ENCODE measurements at regions not wholly inside any gene's neighbourhood (a gene's known extent, or its start where the extent isn't known, plus 50 kb on each side); places are given as distances from the start of the nearest gene placed in this dataset.

DNA sequence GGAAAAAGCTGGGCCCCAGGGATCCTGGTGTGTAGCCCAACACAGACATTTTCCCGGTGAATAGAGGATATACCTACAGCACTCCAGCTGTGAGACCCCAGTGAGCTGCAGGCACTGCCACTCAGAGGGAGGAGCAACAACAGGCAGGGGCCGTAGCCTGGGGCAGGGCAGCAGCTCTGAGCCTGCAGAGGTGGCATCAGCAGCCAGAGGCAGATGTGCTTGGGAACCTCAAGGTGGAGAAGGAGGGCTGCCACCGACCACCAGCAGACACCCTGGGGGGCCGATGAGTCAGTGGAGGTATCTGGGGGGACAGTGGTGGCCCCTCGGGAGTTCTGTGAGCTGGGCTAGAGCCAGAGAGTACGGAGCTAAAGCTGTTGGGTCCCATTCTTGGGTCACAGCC, 110.2 kb upstream of the GDF10 start:
- Histone ChIP-seq H3K36me3 (ENCODE audit: control insufficient read depth, insufficient read depth, low read length) (no peaks in the 10 kb centered on the region), H3K27me3 (ENCODE audit: control insufficient read depth, insufficient read depth, low read length) (no peaks in the 10 kb centered on the region)

GRCh38 chr10:47190301-47190700, 109.7 kb upstream of the GDF10 start:
- Histone ChIP-seq H3K27me3 (ENCODE audit: control insufficient read depth, insufficient read depth, low read length) (no peaks in the 10 kb centered on the region), H3K36me3 (ENCODE audit: control insufficient read depth, insufficient read depth, low read length) (no peaks in the 10 kb centered on the region), H3K9me3 (ENCODE audit: control insufficient read depth, low read depth, low read length) (no peaks in the 10 kb centered on the region), H3K27ac (ENCODE audit: low read length) (no peak overlapping the region), H3K4me3 (ENCODE audit: low read length) (no peak overlapping the region), H3K4me1 (ENCODE audit: control insufficient read depth, insufficient read depth, low read length) (no peaks in the 10 kb centered on the region)
- DNase-seq = no peak
- 90% methylated on average over 2 of the region's 5 CpGs for WGBS (ENCODE audit: insufficient coverage, low lambda C conversion rate)

More for the DNA sequence above, 110.2 kb upstream of the GDF10 start:
- Histone ChIP-seq H3K27ac (ENCODE audit: low read length) (no peak overlapping the region), H3K4me1 (ENCODE audit: control insufficient read depth, insufficient read depth, low read length) (no peaks in the 10 kb centered on the region), H3K9me3 (ENCODE audit: control insufficient read depth, low read depth, low read length) (no peaks in the 10 kb centered on the region), H3K4me3 (ENCODE audit: low read length) (no peak overlapping the region)
- DNase-seq = no peak
- WGBS (ENCODE audit: insufficient coverage, low lambda C conversion rate) = no CpG with 5 or more reads among the region's 6 CpGs

- H3K4me3 ChIP-seq (ENCODE audit: low read length) = no peak overlapping the region
- no peak for DNase-seq
- WGBS (ENCODE audit: insufficient coverage, low lambda C conversion rate) = no CpG with 5 or more reads among the region's 5 CpGs
- no peaks in the 10 kb centered on the region for H3K27me3 ChIP-seq (ENCODE audit: control insufficient read depth, insufficient read depth, low read length)
- H3K27ac ChIP-seq (ENCODE audit: low read length) = no peak overlapping the region
- no peaks in the 10 kb centered on the region for H3K9me3 ChIP-seq (ENCODE audit: control insufficient read depth, low read depth, low read length)
- H3K4me1 ChIP-seq (ENCODE audit: control insufficient read depth, insufficient read depth, low read length) = no peaks in the 10 kb centered on the region
- no peaks in the 10 kb centered on the region for H3K36me3 ChIP-seq (ENCODE audit: control insufficient read depth, insufficient read depth, low read length)
Observed at GRCh38 chr10:47190802-47191450, 109.1 kb upstream of the GDF10 start.

DNA sequence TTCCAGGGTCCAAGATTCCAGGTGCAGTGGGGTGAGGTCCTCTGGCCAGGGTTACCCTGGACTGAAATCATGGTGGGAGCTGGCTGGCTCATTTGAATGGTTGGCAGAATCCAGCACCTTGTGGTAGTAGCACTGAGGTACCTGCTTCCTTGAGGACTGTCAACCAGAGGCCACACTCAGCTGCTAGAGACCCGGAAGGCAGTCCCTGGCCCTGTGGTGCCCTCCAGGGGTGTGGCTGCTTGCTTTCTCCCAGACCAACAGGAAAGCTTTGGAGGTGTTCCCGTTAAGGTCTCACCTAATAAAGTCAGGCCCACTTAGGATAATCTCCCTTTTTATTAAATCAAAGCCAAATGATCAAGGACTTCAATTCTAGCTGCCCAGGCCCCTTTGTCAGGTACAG, 107.7 kb upstream of the GDF10 start:
- no peak for DNase-seq
- Histone ChIP-seq H3K4me3 (ENCODE audit: low read length) (no peak overlapping the region), H3K4me1 (ENCODE audit: control insufficient read depth, insufficient read depth, low read length) (no peaks in the 10 kb centered on the region), H3K27me3 (ENCODE audit: control insufficient read depth, insufficient read depth, low read length) (no peaks in the 10 kb centered on the region), H3K36me3 (ENCODE audit: control insufficient read depth, insufficient read depth, low read length) (no peaks in the 10 kb centered on the region), H3K27ac (ENCODE audit: low read length) (no peak overlapping the region), H3K9me3 (ENCODE audit: control insufficient read depth, low read depth, low read length) (no peaks in the 10 kb centered on the region)
- WGBS (ENCODE audit: insufficient coverage, low lambda C conversion rate) = no CpG with 5 or more reads among the region's 2 CpGs

DNA sequence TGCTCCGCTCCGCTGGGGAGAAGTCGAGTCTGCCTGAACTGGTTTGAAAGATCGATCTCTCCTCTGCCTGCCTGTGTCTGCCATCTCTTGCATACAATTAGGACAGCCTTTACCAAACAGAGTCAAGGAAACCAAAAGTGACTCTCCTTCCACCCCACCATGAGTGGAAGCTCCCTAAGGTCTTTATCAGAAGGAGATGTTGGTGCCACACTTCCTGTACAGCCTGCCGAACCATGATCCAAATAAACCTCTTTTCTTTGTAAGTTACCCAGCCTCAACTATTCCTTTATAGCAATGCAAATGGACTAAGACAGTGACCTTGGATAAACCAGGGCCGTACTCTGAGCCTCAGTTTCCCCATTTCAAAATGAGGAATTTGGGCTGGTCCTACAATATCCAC, 106.3 kb upstream of the GDF10 start:
- no peaks in the 10 kb centered on the region for H3K4me1 ChIP-seq (ENCODE audit: control insufficient read depth, insufficient read depth, low read length)
- no peak overlapping the region for H3K27ac ChIP-seq (ENCODE audit: low read length)
- no peak for DNase-seq
- no peaks in the 10 kb centered on the region for H3K36me3 ChIP-seq (ENCODE audit: control insufficient read depth, insufficient read depth, low read length)
- H3K4me3 ChIP-seq (ENCODE audit: low read length) = no peak overlapping the region
- H3K27me3 ChIP-seq (ENCODE audit: control insufficient read depth, insufficient read depth, low read length) = no peaks in the 10 kb centered on the region
- no CpG with 5 or more reads among the region's 6 CpGs for WGBS (ENCODE audit: insufficient coverage, low lambda C conversion rate)
- H3K9me3 ChIP-seq (ENCODE audit: control insufficient read depth, low read depth, low read length) = no peaks in the 10 kb centered on the region

DNA sequence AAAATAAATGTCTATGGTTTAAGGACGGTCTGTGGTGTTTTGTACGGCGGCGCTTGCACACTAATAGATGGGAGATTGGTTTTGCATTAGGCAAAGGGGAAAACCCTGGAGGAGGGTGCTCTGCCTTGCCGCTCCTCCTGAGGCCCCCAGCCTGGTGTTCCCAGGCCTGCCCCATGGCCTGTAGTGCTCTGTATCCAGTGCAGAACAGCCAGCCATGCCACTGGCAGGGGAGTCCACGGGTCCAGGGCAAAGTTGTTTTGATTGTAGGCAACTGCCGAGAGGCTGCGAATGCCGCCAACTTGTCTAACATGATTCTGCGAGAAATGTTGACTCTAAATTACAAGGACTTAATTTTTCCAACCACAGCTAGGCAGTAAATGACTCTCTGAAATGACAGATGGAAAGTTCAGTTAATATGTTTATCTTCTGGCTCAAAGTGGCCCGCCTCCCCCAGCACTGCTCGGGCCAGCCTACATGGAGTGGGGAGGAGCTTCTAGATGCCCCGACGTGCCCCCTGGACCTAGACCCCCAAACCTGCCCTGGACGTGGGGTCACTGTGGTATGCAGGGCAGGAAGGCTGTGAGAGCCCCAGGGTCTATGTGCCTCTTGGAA, 104.6 kb upstream of the GDF10 start:
- Histone ChIP-seq H3K9me3 (ENCODE audit: control insufficient read depth, low read depth, low read length) (no peaks in the 10 kb centered on the region), H3K4me1 (ENCODE audit: control insufficient read depth, insufficient read depth, low read length) (no peaks in the 10 kb centered on the region), H3K27me3 (ENCODE audit: control insufficient read depth, insufficient read depth, low read length) (no peaks in the 10 kb centered on the region), H3K4me3 (ENCODE audit: low read length) (no peak overlapping the region), H3K36me3 (ENCODE audit: control insufficient read depth, insufficient read depth, low read length) (no peaks in the 10 kb centered on the region), H3K27ac (ENCODE audit: low read length) (no peak overlapping the region)
- peak in 1 of 2 donors; percentile 32 for DNase-seq
- WGBS (ENCODE audit: insufficient coverage, low lambda C conversion rate) = no CpG with 5 or more reads among the region's 15 CpGs

DNA sequence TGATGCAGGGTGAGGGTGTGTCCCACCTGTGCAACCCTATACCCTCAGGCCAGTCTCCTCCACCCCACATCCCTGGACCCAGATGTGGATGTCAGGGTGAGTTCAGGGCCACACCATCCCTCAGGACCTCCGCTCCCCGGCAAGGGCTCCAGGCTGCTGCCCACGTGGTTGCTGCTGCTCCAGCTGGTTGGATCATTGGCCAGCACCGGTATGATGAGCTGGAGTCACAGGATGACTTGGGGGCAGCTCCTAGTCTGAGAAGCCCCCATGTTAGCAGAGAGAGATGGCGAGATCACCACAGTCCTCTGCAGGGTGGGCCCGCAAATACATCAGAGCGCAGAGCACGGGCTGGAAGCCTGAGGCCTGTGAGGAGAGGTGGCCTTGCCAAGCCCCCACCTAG, 103.3 kb upstream of the GDF10 start:
- H3K4me3 ChIP-seq (ENCODE audit: low read length) = no peak overlapping the region
- no peak overlapping the region for H3K27ac ChIP-seq (ENCODE audit: low read length)
- H3K4me1 ChIP-seq (ENCODE audit: control insufficient read depth, insufficient read depth, low read length) = no peaks in the 10 kb centered on the region
- H3K36me3 ChIP-seq (ENCODE audit: control insufficient read depth, insufficient read depth, low read length) = no peaks in the 10 kb centered on the region
- WGBS (ENCODE audit: insufficient coverage, low lambda C conversion rate) = no CpG with 5 or more reads among the region's 8 CpGs
- no peak for DNase-seq
- no peaks in the 10 kb centered on the region for H3K27me3 ChIP-seq (ENCODE audit: control insufficient read depth, insufficient read depth, low read length)
- no peaks in the 10 kb centered on the region for H3K9me3 ChIP-seq (ENCODE audit: control insufficient read depth, low read depth, low read length)

- no peaks in the 10 kb centered on the region for H3K4me1 ChIP-seq (ENCODE audit: control insufficient read depth, insufficient read depth, low read length)
- WGBS (ENCODE audit: insufficient coverage, low lambda C conversion rate) = no CpG with 5 or more reads among the region's 4 CpGs
- H3K27me3 ChIP-seq (ENCODE audit: control insufficient read depth, insufficient read depth, low read length) = no peaks in the 10 kb centered on the region
- no peaks in the 10 kb centered on the region for H3K9me3 ChIP-seq (ENCODE audit: control insufficient read depth, low read depth, low read length)
- H3K4me3 ChIP-seq (ENCODE audit: low read length) = no peak overlapping the region
- DNase-seq = no peak
- H3K27ac ChIP-seq (ENCODE audit: low read length) = no peak overlapping the region
- no peaks in the 10 kb centered on the region for H3K36me3 ChIP-seq (ENCODE audit: control insufficient read depth, insufficient read depth, low read length)
Observed at GRCh38 chr10:47198221-47198620, 101.8 kb upstream of the GDF10 start.

GRCh38 chr10:47205192-47205591, 94.8 kb upstream of the GDF10 start:
- Histone ChIP-seq H3K4me3 (ENCODE audit: low read length) (no peak overlapping the region), H3K27ac (ENCODE audit: low read length) (no peak overlapping the region), H3K36me3 (ENCODE audit: control insufficient read depth, insufficient read depth, low read length) (no peaks in the 10 kb centered on the region), H3K9me3 (ENCODE audit: control insufficient read depth, low read depth, low read length) (no peaks in the 10 kb centered on the region), H3K4me1 (ENCODE audit: control insufficient read depth, insufficient read depth, low read length) (no peaks in the 10 kb centered on the region), H3K27me3 (ENCODE audit: control insufficient read depth, insufficient read depth, low read length) (no peaks in the 10 kb centered on the region)
- DNase-seq = no peak
- no CpG with 5 or more reads among the region's 2 CpGs for WGBS (ENCODE audit: insufficient coverage, low lambda C conversion rate)

- no peaks in the 10 kb centered on the region for H3K4me1 ChIP-seq (ENCODE audit: control insufficient read depth, insufficient read depth, low read length)
- no peak overlapping the region for H3K27ac ChIP-seq (ENCODE audit: low read length)
- no CpG with 5 or more reads among the region's 3 CpGs for WGBS (ENCODE audit: insufficient coverage, low lambda C conversion rate)
- H3K9me3 ChIP-seq (ENCODE audit: control insufficient read depth, low read depth, low read length) = no peaks in the 10 kb centered on the region
- H3K4me3 ChIP-seq (ENCODE audit: low read length) = no peak overlapping the region
- no peak for DNase-seq
- H3K36me3 ChIP-seq (ENCODE audit: control insufficient read depth, insufficient read depth, low read length) = no peaks in the 10 kb centered on the region
- H3K27me3 ChIP-seq (ENCODE audit: control insufficient read depth, insufficient read depth, low read length) = no peaks in the 10 kb centered on the region
Observed at GRCh38 chr10:47206449-47207280, 93.3 kb upstream of the GDF10 start.

Measured in large intestine (tissue), 3 donors.